HG02973 (cell line): ENCODE measurements at regions not wholly inside any gene's neighbourhood (a gene's known extent, or its start where the extent isn't known, plus 50 kb on each side); places are given as distances from the start of the nearest gene placed in this dataset.
A peak's percentile ranks its signal among the peaks of the same experiment; 100 is the strongest.

Experiments
- ATAC-seq: cut with Tn5 transposase; IDR thresholded peaks from one replicate; pipeline ENCODE4 v1.9.1; 2021; ENCODE audit warnings: moderate library complexity; ENCODE audit not compliant: unreplicated experiment

- ATAC-seq = no peak
Measured at GRCh38 chr2:196344397-196344796, 173.0 kb upstream of the STK17B start.

GRCh38 chr2:196353717-196354116 lies 182.3 kb upstream of the STK17B start:
- ATAC-seq = no peak

GRCh38 chr2:196354186-196354585 lies 182.8 kb upstream of the STK17B start:
- no peak for ATAC-seq

GRCh38 chr2:196356332-196356731 lies 185.0 kb upstream of the STK17B start:
- no peak for ATAC-seq

- no peak for ATAC-seq
Measured at GRCh38 chr2:196360650-196361049, 189.3 kb upstream of the STK17B start.

- ATAC-seq = no peak
Measured at GRCh38 chr2:196361606-196362326, 190.4 kb upstream of the STK17B start.

- ATAC-seq = no peak
Measured at GRCh38 chr2:196362973-196363549, 191.7 kb upstream of the STK17B start.

- no peak for ATAC-seq
Measured at GRCh38 chr2:196365145-196365544, 193.8 kb upstream of the STK17B start.

GRCh38 chr2:196365923-196366322 lies 194.5 kb upstream of the STK17B start:
- no peak for ATAC-seq

GRCh38 chr2:196367633-196368032 lies 196.3 kb upstream of the STK17B start:
- ATAC-seq = no peak

GRCh38 chr2:196368546-196369225 lies 197.3 kb upstream of the STK17B start:
- no peak for ATAC-seq

GRCh38 chr2:196369967-196370366 lies 198.6 kb upstream of the STK17B start:
- ATAC-seq = no peak

GRCh38 chr2:196370381-196370780 lies 199.0 kb upstream of the STK17B start:
- no peak for ATAC-seq

- no peak for ATAC-seq
Measured at GRCh38 chr2:196372276-196372809, 201.0 kb upstream of the STK17B start.

- ATAC-seq = no peak
Measured at GRCh38 chr2:196372811-196373664, 201.7 kb upstream of the STK17B start.

GRCh38 chr2:196376984-196377877 lies 205.9 kb upstream of the STK17B start:
- ATAC-seq = peak; percentile 55

GRCh38 chr2:196379600-196379999 lies 208.2 kb upstream of the STK17B start:
- no peak for ATAC-seq

GRCh38 chr2:196380098-196380497 lies 208.7 kb upstream of the STK17B start:
- ATAC-seq = no peak

- no peak for ATAC-seq
Measured at GRCh38 chr2:196380575-196380974, 209.2 kb upstream of the STK17B start.

- ATAC-seq = no peak
Measured at GRCh38 chr2:196381464-196381863, 210.1 kb upstream of the STK17B start.
